Bronchial epithelial cell (primary cell): ENCODE measurements at regions not wholly inside any gene's neighbourhood (a gene's known extent, or its start where the extent isn't known, plus 50 kb on each side); places are given as distances from the start of the nearest gene placed in this dataset.
"Not testable (repeated sequence)": the region's sequence is repeated elsewhere in the genome, so short reads cannot be mapped to it uniquely, and the experiment has no call there.

Source experiments
- DNase-seq: peaks from one replicate; pipeline ENCODE4 v3.0.0-alpha.2; 2010; ENCODE audit warnings: low read depth
- FAIRE-seq: peaks from 2 replicates; lab custom pipeline; 2011; peaks lifted over from hg19 to GRCh38; lab: Jason Lieb, UNC
- H3K27me3 ChIP-seq: 2 replicates; pipeline ENCODE4 v1.5.1; 2011; ENCODE audit warnings: low read length; ENCODE audit not compliant: control insufficient read depth, insufficient read depth
- H3K36me3 ChIP-seq: 2 replicates; pipeline ENCODE4 v1.5.1; 2011; ENCODE audit warnings: low read length; ENCODE audit not compliant: control insufficient read depth, insufficient read depth
- H3K4me3 ChIP-seq: 2 replicates; pipeline ENCODE4 v1.5.1; 2011; ENCODE audit warnings: mild to moderate bottlenecking, low read depth, low read length, control low read depth
- CTCF ChIP-seq: IDR thresholded peaks from 2 replicates; pipeline ENCODE4 v1.5.1; 2011; ENCODE audit warnings: mild to moderate bottlenecking, moderate library complexity, low read length, control low read depth, inconsistent platforms; ENCODE audit not compliant: insufficient read depth, severe bottlenecking

- no peak for TF ChIP-seq CTCF
- FAIRE-seq, result no peak
- Histone ChIP-seq H3K4me3 (no peak overlapping the region), H3K27me3 (no peaks in the 10 kb centered on the region), H3K36me3 (no peaks in the 10 kb centered on the region)
- DNase-seq, result no peak
Measured at GRCh38 chr13:109403012-109403421, 383.4 kb downstream of the IRS2 start.

GRCh38 chr13:109401891-109402290 lies 384.5 kb downstream of the IRS2 start:
- Histone ChIP-seq H3K36me3 (no peaks in the 10 kb centered on the region), H3K27me3 (no peaks in the 10 kb centered on the region), H3K4me3 (no peak overlapping the region)
- no peak for TF ChIP-seq CTCF
- DNase-seq (no peak), FAIRE-seq (no peak)

- H3K4me3 ChIP-seq, result no peak overlapping the region
- no peak for TF ChIP-seq CTCF
- DNase-seq (no peak), FAIRE-seq (no peak)
- H3K36me3 ChIP-seq, result no peaks in the 10 kb centered on the region
- no peaks in the 10 kb centered on the region for H3K27me3 ChIP-seq
Measured at GRCh38 chr13:109401307-109401706, 385.1 kb downstream of the IRS2 start.

GRCh38 chr13:109400624-109401257 lies 385.6 kb downstream of the IRS2 start:
- no peak for DNase-seq
- no peaks in the 10 kb centered on the region for H3K36me3 ChIP-seq
- H3K27me3 ChIP-seq, result no peaks in the 10 kb centered on the region
- TF ChIP-seq CTCF, result no peak
- no peak overlapping the region for H3K4me3 ChIP-seq
- no peak for FAIRE-seq

- FAIRE-seq (no peak), DNase-seq (no peak)
- Histone ChIP-seq H3K4me3 (no peak overlapping the region), H3K36me3 (no peaks in the 10 kb centered on the region), H3K27me3 (no peaks in the 10 kb centered on the region)
- TF ChIP-seq CTCF, result no peak
Measured at GRCh38 chr13:109400209-109400608, 386.2 kb downstream of the IRS2 start.

GRCh38 chr13:109398071-109398470 lies 388.3 kb downstream of the IRS2 start:
- H3K36me3 ChIP-seq, H3K27me3 ChIP-seq, DNase-seq, H3K4me3 ChIP-seq, FAIRE-seq: not testable (repeated sequence)
